ENCODE measurements at regions not wholly inside any gene's neighbourhood (a gene's known extent, or its start where the extent isn't known, plus 50 kb on each side); places are given as distances from the start of the nearest gene placed in this dataset.
"Not testable (repeated sequence)": the region's sequence is repeated elsewhere in the genome, so short reads cannot be mapped to it uniquely, and the experiment has no call there.

DNA sequence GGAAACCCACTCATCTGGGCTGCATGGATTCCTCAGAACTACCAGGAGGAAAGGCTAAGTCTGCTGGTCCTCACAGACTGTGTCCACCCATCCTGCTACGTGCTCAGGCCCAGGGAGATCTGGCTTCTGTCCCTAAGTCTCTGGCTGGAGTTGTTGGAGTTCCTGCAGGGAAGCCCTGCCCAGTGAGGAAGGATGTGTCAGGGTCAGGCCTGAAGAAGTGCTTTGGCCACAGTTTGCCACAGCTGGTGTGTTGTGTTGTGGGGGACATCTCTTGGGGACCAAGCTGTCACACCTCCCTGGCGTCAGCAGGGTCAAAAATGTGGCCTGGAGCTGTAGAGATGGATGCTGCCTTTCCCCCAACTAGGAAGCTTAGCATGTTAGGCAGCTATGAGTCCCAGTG is 684.7 kb downstream of the METTL15 start:
- Histone ChIP-seq H3K9me2 (replicated peaks; ENCODE audit: low read depth, low read length) (no peaks in the 10 kb centered on the region), H3K9me3 (ENCODE audit: insufficient read depth, low read depth, low read length) (no peaks in the 10 kb centered on the region), H3K27me3 (ENCODE audit: insufficient read depth, low read length, poor library complexity, severe bottlenecking) (no peaks in the 10 kb centered on the region), H2AFZ (ENCODE audit: low read length) (no peak overlapping the region), H3K79me2 (ENCODE audit: insufficient read depth, low read length) (no peaks in the 10 kb centered on the region), H3K4me3 (ENCODE audit: low read length, poor library complexity, severe bottlenecking) (no peak overlapping the region), H3K36me3 (ENCODE audit: insufficient read depth, low read length) (no peaks in the 10 kb centered on the region), H3F3A (ENCODE audit: low read depth) (no peaks in the 10 kb centered on the region), H3K9ac (ENCODE audit: low read depth, low read length, poor library complexity, severe bottlenecking) (no peak overlapping the region), H4K20me1 (ENCODE audit: insufficient read depth, low read length, poor library complexity, severe bottlenecking) (no peaks in the 10 kb centered on the region), H3K4me1 (ENCODE audit: insufficient read depth, low read length, poor library complexity, severe bottlenecking) (no peaks in the 10 kb centered on the region), H3K4me2 (ENCODE audit: low read depth, low read length, poor library complexity, severe bottlenecking) (no peak overlapping the region)
- TF ChIP-seq EZH2phosphoT487 (IDR thresholded peaks at IDR 0.05; ENCODE audit: borderline replicate concordance) = no peak
- TF ChIP-seq, protein P1, sequence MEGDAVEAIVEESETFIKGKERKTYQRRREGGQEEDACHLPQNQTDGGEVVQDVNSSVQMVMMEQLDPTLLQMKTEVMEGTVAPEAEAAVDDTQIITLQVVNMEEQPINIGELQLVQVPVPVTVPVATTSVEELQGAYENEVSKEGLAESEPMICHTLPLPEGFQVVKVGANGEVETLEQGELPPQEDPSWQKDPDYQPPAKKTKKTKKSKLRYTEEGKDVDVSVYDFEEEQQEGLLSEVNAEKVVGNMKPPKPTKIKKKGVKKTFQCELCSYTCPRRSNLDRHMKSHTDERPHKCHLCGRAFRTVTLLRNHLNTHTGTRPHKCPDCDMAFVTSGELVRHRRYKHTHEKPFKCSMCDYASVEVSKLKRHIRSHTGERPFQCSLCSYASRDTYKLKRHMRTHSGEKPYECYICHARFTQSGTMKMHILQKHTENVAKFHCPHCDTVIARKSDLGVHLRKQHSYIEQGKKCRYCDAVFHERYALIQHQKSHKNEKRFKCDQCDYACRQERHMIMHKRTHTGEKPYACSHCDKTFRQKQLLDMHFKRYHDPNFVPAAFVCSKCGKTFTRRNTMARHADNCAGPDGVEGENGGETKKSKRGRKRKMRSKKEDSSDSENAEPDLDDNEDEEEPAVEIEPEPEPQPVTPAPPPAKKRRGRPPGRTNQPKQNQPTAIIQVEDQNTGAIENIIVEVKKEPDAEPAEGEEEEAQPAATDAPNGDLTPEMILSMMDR (conservative IDR thresholded peaks at IDR 0.05; ENCODE audit: low read length) = no peak

DNA sequence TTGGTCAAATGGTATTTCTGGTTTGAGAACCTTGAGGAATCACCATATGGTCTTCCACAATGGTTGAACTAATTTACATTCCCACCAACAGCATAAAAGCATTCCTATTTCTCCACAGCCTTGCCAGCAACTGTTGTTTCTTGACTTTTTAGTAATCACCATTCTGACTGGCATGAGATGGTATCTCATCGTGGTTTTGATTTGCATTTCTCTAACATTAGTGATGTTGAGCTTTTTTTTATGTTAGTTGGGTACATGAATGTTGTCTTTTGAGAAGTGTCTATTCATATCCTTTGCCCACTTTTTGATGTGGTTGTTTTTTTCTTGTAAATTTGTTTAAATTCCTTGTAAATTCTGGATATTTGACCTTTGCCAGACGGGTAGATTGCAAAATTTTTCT is 679.7 kb downstream of the METTL15 start:
- H2AFZ ChIP-seq (ENCODE audit: low read length); H3K4me2 ChIP-seq (ENCODE audit: low read depth, low read length, poor library complexity, severe bottlenecking); H3K9ac ChIP-seq (ENCODE audit: low read depth, low read length, poor library complexity, severe bottlenecking); H4K20me1 ChIP-seq (ENCODE audit: insufficient read depth, low read length, poor library complexity, severe bottlenecking); H3K9me3 ChIP-seq (ENCODE audit: insufficient read depth, low read depth, low read length); H3K4me1 ChIP-seq (ENCODE audit: insufficient read depth, low read length, poor library complexity, severe bottlenecking); H3F3A ChIP-seq (ENCODE audit: low read depth); H3K36me3 ChIP-seq (ENCODE audit: insufficient read depth, low read length); H3K79me2 ChIP-seq (ENCODE audit: insufficient read depth, low read length); H3K27me3 ChIP-seq (ENCODE audit: insufficient read depth, low read length, poor library complexity, severe bottlenecking); H3K4me3 ChIP-seq (ENCODE audit: low read length, poor library complexity, severe bottlenecking); H3K9me2 ChIP-seq (replicated peaks; ENCODE audit: low read depth, low read length): not testable (repeated sequence)

DNA sequence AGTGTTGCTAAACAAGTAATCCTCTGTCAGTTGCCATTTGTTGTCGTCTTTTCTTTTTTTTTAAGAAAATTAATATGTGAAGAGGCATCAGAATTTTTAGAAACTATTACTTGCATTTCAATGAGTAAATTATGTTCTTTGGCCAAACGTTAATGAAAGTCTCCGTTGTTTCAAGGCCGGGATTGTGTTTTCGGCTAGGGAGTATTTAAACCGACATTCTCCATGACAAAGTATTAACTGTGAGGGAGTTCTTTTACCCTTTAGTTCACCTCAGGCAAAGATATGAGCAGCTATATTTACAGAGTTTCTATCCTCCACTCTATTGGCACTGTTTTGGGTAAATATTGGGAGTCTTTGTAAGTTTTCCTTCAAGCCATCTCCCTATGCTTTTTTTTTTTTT is 668.9 kb downstream of the METTL15 start:
- no peaks in the 10 kb centered on the region; the same call in 1 of the 2 replicates for H3K9me3 ChIP-seq (ENCODE audit: insufficient read depth, low read depth, low read length)
- no peaks in the 10 kb centered on the region for H3K4me1 ChIP-seq (ENCODE audit: insufficient read depth, low read length, poor library complexity, severe bottlenecking)
- no peak overlapping the region for H3K9ac ChIP-seq (ENCODE audit: low read depth, low read length, poor library complexity, severe bottlenecking)
- no peaks in the 10 kb centered on the region for H3F3A ChIP-seq (ENCODE audit: low read depth)
- H3K4me3 ChIP-seq (ENCODE audit: low read length, poor library complexity, severe bottlenecking) = no peak overlapping the region
- no peaks in the 10 kb centered on the region for H3K36me3 ChIP-seq (ENCODE audit: insufficient read depth, low read length)
- no peak overlapping the region for H2AFZ ChIP-seq (ENCODE audit: low read length)
- TF ChIP-seq, protein P1 (conservative IDR thresholded peaks at IDR 0.05; ENCODE audit: low read length) = no peak
- TF ChIP-seq EZH2phosphoT487 (IDR thresholded peaks at IDR 0.05; ENCODE audit: borderline replicate concordance) = no peak
- H3K9me2 ChIP-seq (replicated peaks; ENCODE audit: low read depth, low read length) = no peaks in the 10 kb centered on the region
- H3K27me3 ChIP-seq (ENCODE audit: insufficient read depth, low read length, poor library complexity, severe bottlenecking) = no peaks in the 10 kb centered on the region
- no peaks in the 10 kb centered on the region for H3K79me2 ChIP-seq (ENCODE audit: insufficient read depth, low read length)
- no peaks in the 10 kb centered on the region for H4K20me1 ChIP-seq (ENCODE audit: insufficient read depth, low read length, poor library complexity, severe bottlenecking)
- no peak overlapping the region for H3K4me2 ChIP-seq (ENCODE audit: low read depth, low read length, poor library complexity, severe bottlenecking)

DNA sequence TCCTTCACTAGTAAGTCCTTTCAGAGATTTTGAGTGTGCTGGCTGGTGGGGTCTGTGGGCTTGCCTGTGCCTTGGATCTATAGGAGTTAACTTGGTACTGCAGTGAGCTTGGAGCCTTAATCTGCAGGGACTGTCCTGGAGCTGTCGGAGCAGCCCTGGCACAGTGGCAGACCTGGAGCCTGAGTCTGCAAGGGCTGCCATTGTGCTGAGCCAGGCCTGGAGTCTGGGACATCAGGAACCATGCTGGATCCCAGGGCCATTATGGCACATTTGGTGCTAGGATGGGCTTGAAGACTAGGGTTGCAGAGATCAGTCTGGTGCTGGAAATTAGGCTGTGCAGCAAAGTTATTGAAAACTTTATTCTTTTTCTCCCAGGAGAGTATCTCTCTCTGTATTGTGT is 665.4 kb downstream of the METTL15 start:
- H3K36me3 ChIP-seq (ENCODE audit: insufficient read depth, low read length) = no peaks in the 10 kb centered on the region
- TF ChIP-seq EZH2phosphoT487 (IDR thresholded peaks at IDR 0.05; ENCODE audit: borderline replicate concordance) = no peak

More for the DNA sequence above, 665.4 kb downstream of the METTL15 start:
- H3K79me2 ChIP-seq (ENCODE audit: insufficient read depth, low read length) = no peaks in the 10 kb centered on the region
- H3K9ac ChIP-seq (ENCODE audit: low read depth, low read length, poor library complexity, severe bottlenecking) = no peak overlapping the region
- no peak overlapping the region for H3K4me3 ChIP-seq (ENCODE audit: low read length, poor library complexity, severe bottlenecking)
- no peaks in the 10 kb centered on the region; the same call in 1 of the 2 replicates for H3K9me3 ChIP-seq (ENCODE audit: insufficient read depth, low read depth, low read length)
- H4K20me1 ChIP-seq (ENCODE audit: insufficient read depth, low read length, poor library complexity, severe bottlenecking) = no peaks in the 10 kb centered on the region
- H2AFZ ChIP-seq (ENCODE audit: low read length) = no peak overlapping the region
- no peaks in the 10 kb centered on the region for H3K9me2 ChIP-seq (replicated peaks; ENCODE audit: low read depth, low read length)
- no peak overlapping the region for H3K4me2 ChIP-seq (ENCODE audit: low read depth, low read length, poor library complexity, severe bottlenecking)
- no peaks in the 10 kb centered on the region for H3K4me1 ChIP-seq (ENCODE audit: insufficient read depth, low read length, poor library complexity, severe bottlenecking)
- no peaks in the 10 kb centered on the region for H3F3A ChIP-seq (ENCODE audit: low read depth)
- no peaks in the 10 kb centered on the region for H3K27me3 ChIP-seq (ENCODE audit: insufficient read depth, low read length, poor library complexity, severe bottlenecking)

Data from Loucy (cell line).